HEK293 (cell line): ENCODE measurements at regions not wholly inside any gene's neighbourhood (a gene's known extent, or its start where the extent isn't known, plus 50 kb on each side); places are given as distances from the start of the nearest gene placed in this dataset.

Experiments
- CTCF ChIA-PET: fragments of 350-600 bp; formaldehyde crosslinking; extraction: SDS; loops from one replicate; lab custom pipeline; 2021; ENCODE audit warnings: antibody characterized with exemption; lab: Yijun Ruan, JAX
- POLR2A ChIA-PET: fragments of 300-600 bp; formaldehyde crosslinking; extraction: SDS; loops from one replicate; lab custom pipeline; 2020; ENCODE audit warnings: antibody characterized with exemption, inconsistent platforms; lab: Yijun Ruan, JAX
- H3K27ac ChIP-seq: fragments of 200-500 bp; sonication (Bioruptor generic); 2 replicates; pipeline ENCODE4 v1.5.1; 2014; ENCODE audit warnings: low read depth, low read length, control low read depth, inconsistent platforms; ENCODE audit errors: extremely low read depth
- H3K36me3 ChIP-seq, 2 experiments: fragments of 200-500 bp in 1 of 2; sonication (Bioruptor generic) in 1 of 2; 1 replicate in 1 of 2; 2 replicates in 1 of 2; pipeline ENCODE4 v1.5.1; 2014 to 2017; ENCODE audit warnings: inconsistent platforms in 2 of 2, low read length in 2 of 2; ENCODE audit not compliant: control insufficient read depth in 2 of 2, insufficient read depth in 1 of 2
- H3K4me1 ChIP-seq: fragments of 200-500 bp; sonication (Bioruptor generic); 2 replicates; pipeline ENCODE4 v1.5.1; 2014; ENCODE audit warnings: mild to moderate bottlenecking, low read length, inconsistent platforms; ENCODE audit not compliant: control insufficient read depth, insufficient read depth
- H3K4me3 ChIP-seq: 2 replicates; pipeline ENCODE4 v1.5.1; 2011; ENCODE audit warnings: low read depth, mild to moderate bottlenecking, control low read depth, low read length, moderate library complexity
- H3K9me3 ChIP-seq: fragments of 200-500 bp; sonication (Bioruptor generic); 2 replicates; pipeline ENCODE4 v1.5.1; 2014; ENCODE audit warnings: low read depth, low read length, inconsistent platforms; ENCODE audit not compliant: control insufficient read depth, insufficient read depth
- EGR2 ChIP-seq: fragments of 450-650 bp; formaldehyde crosslinking; IDR thresholded peaks from 2 replicates; pipeline ENCODE4 v1.5.1; 2016; ENCODE audit warnings: low read depth, missing biosample characterization, missing genetic modification characterization
- GLI2 ChIP-seq: fragments of 450-650 bp; formaldehyde crosslinking; IDR thresholded peaks from 2 replicates; pipeline ENCODE4; 2017; ENCODE audit warnings: missing biosample characterization, missing genetic modification characterization, low read depth, borderline replicate concordance
- GLIS1 ChIP-seq: fragments of 450-650 bp; formaldehyde crosslinking; IDR thresholded peaks from 2 replicates; pipeline ENCODE4 v1.5.1; 2016; ENCODE audit warnings: missing biosample characterization, missing genetic modification characterization
- SETDB1 ChIP-seq: IDR thresholded peaks from one replicate; pipeline ENCODE4 v1.6.1; 2017; ENCODE audit warnings: mild to moderate bottlenecking, low read length, moderate library complexity, mixed read lengths; ENCODE audit not compliant: insufficient read length
- ZBTB20 ChIP-seq: fragments of 450-650 bp; formaldehyde crosslinking; IDR thresholded peaks from 2 replicates; pipeline ENCODE4 v1.5.1; 2016; ENCODE audit warnings: missing biosample characterization, missing genetic modification characterization
- ZBTB26 ChIP-seq: fragments of 450-650 bp; formaldehyde crosslinking; optimal IDR thresholded peaks from 2 replicates; pipeline ENCODE3; 2016; ENCODE audit warnings: missing biosample characterization, mild to moderate bottlenecking, missing genetic modification characterization
- ZNF350 ChIP-seq: fragments of 450-650 bp; formaldehyde crosslinking; IDR thresholded peaks from 2 replicates; pipeline ENCODE4 v1.5.0; 2017; ENCODE audit warnings: missing biosample characterization, mild to moderate bottlenecking, missing genetic modification characterization
- ZNF391 ChIP-seq: fragments of 450-650 bp; formaldehyde crosslinking; IDR thresholded peaks from 2 replicates; pipeline ENCODE4 v1.5.1; 2016; ENCODE audit warnings: low read depth, missing biosample characterization, missing genetic modification characterization, borderline replicate concordance
- ZNF580 ChIP-seq: fragments of 450-650 bp; formaldehyde crosslinking; IDR thresholded peaks from 2 replicates; pipeline ENCODE4 v1.5.1; 2016; ENCODE audit warnings: missing biosample characterization, missing genetic modification characterization
- ZNF621 ChIP-seq: fragments of 450-650 bp; formaldehyde crosslinking; IDR thresholded peaks from 2 replicates; pipeline ENCODE4 v1.5.1; 2017; ENCODE audit warnings: missing biosample characterization, missing genetic modification characterization
- ZSCAN5A ChIP-seq: fragments of 450-650 bp; formaldehyde crosslinking; IDR thresholded peaks from 2 replicates; pipeline ENCODE4 v1.5.1; 2016; ENCODE audit warnings: missing biosample characterization, missing genetic modification characterization
- TF ChIP-seq, protein P1 (sequence below): fragments of 450-650 bp; formaldehyde crosslinking; IDR thresholded peaks from 2 replicates; pipeline ENCODE4 v1.5.1; 2016; ENCODE audit warnings: missing biosample characterization, missing genetic modification characterization, borderline replicate concordance
- TF ChIP-seq, protein P2 (sequence below): fragments of 450-650 bp; formaldehyde crosslinking; IDR thresholded peaks from 2 replicates; pipeline ENCODE4 v1.5.1; 2016; ENCODE audit warnings: missing biosample characterization, missing genetic modification characterization

- TF ChIP-seq, protein P1, sequence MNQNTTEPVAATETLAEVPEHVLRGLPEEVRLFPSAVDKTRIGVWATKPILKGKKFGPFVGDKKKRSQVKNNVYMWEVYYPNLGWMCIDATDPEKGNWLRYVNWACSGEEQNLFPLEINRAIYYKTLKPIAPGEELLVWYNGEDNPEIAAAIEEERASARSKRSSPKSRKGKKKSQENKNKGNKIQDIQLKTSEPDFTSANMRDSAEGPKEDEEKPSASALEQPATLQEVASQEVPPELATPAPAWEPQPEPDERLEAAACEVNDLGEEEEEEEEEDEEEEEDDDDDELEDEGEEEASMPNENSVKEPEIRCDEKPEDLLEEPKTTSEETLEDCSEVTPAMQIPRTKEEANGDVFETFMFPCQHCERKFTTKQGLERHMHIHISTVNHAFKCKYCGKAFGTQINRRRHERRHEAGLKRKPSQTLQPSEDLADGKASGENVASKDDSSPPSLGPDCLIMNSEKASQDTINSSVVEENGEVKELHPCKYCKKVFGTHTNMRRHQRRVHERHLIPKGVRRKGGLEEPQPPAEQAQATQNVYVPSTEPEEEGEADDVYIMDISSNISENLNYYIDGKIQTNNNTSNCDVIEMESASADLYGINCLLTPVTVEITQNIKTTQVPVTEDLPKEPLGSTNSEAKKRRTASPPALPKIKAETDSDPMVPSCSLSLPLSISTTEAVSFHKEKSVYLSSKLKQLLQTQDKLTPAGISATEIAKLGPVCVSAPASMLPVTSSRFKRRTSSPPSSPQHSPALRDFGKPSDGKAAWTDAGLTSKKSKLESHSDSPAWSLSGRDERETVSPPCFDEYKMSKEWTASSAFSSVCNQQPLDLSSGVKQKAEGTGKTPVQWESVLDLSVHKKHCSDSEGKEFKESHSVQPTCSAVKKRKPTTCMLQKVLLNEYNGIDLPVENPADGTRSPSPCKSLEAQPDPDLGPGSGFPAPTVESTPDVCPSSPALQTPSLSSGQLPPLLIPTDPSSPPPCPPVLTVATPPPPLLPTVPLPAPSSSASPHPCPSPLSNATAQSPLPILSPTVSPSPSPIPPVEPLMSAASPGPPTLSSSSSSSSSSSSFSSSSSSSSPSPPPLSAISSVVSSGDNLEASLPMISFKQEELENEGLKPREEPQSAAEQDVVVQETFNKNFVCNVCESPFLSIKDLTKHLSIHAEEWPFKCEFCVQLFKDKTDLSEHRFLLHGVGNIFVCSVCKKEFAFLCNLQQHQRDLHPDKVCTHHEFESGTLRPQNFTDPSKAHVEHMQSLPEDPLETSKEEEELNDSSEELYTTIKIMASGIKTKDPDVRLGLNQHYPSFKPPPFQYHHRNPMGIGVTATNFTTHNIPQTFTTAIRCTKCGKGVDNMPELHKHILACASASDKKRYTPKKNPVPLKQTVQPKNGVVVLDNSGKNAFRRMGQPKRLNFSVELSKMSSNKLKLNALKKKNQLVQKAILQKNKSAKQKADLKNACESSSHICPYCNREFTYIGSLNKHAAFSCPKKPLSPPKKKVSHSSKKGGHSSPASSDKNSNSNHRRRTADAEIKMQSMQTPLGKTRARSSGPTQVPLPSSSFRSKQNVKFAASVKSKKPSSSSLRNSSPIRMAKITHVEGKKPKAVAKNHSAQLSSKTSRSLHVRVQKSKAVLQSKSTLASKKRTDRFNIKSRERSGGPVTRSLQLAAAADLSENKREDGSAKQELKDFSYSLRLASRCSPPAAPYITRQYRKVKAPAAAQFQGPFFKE (tag by site-specific recombination), result no peak
- TF ChIP-seq ZBTB26 (tag by site-specific recombination) (no peak), SETDB1 (no peak), ZNF350 (tag by site-specific recombination) (no peak), GLI2 (no peak), ZBTB20 (tag by site-specific recombination) (no peak)
Measured at GRCh38 chr10:9140373-9140772, 1085.9 kb downstream of the GATA3 start (continued).

- Histone ChIP-seq H3K9me3 (no peaks in the 10 kb centered on the region), H3K36me3 (no peaks in the 10 kb centered on the region), H3K27ac (no peak overlapping the region), H3K4me1 (no peaks in the 10 kb centered on the region; the same call in 1 of the 2 replicates), H3K4me3 (no peak overlapping the region)
- POLR2A ChIA-PET, result no interaction called here
- CTCF ChIA-PET, result no interaction called here
- TF ChIP-seq ZSCAN5A (tag by site-specific recombination) (no peak), ZNF580 (no peak), GLIS1 (no peak), EGR2 (tag by site-specific recombination) (no peak), ZNF391 (tag by site-specific recombination) (no peak), ZNF621 (no peak)
- TF ChIP-seq, protein P2, sequence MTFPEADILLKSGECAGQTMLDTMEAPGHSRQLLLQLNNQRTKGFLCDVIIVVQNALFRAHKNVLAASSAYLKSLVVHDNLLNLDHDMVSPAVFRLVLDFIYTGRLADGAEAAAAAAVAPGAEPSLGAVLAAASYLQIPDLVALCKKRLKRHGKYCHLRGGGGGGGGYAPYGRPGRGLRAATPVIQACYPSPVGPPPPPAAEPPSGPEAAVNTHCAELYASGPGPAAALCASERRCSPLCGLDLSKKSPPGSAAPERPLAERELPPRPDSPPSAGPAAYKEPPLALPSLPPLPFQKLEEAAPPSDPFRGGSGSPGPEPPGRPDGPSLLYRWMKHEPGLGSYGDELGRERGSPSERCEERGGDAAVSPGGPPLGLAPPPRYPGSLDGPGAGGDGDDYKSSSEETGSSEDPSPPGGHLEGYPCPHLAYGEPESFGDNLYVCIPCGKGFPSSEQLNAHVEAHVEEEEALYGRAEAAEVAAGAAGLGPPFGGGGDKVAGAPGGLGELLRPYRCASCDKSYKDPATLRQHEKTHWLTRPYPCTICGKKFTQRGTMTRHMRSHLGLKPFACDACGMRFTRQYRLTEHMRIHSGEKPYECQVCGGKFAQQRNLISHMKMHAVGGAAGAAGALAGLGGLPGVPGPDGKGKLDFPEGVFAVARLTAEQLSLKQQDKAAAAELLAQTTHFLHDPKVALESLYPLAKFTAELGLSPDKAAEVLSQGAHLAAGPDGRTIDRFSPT (tag by site-specific recombination), result no peak
Measured at GRCh38 chr10:9147475-9147874, 1093.0 kb downstream of the GATA3 start.
